GM12878 (cell line): ENCODE measurements at regions not wholly inside any gene's neighbourhood (a gene's known extent, or its start where the extent isn't known, plus 50 kb on each side); places are given as distances from the start of the nearest gene placed in this dataset.
"Not testable (repeated sequence)": the region's sequence is repeated elsewhere in the genome, so short reads cannot be mapped to it uniquely, and the experiment has no call there.

Experiments
- ATAC-seq: fragments of 200-7000 bp; cut with Tn5 transposase; 3 replicates; pipeline ENCODE4 v1.9.1; 2020; ENCODE audit warnings: mild to moderate bottlenecking, moderate library complexity
- BruUV-seq: library from RNA; stranded (reverse); fragments of 400-500 nt; replicated peaks from 2 replicates; lab custom pipeline; 2021; lab: Mats Ljungman, UMichigan
- CTCF ChIA-PET: fragments of 300-600 bp; sonication (Branson Sonifier 250); formaldehyde crosslinking; extraction: SDS; loops from one replicate; lab custom pipeline; 2021; ENCODE audit warnings: inconsistent platforms; lab: Yijun Ruan, JAX
- POLR2A ChIA-PET: fragments of 350-600 bp; formaldehyde crosslinking; extraction: SDS; loops from one replicate; lab custom pipeline; 2021; ENCODE audit warnings: inconsistent platforms; lab: Charles Lee
- RAD21 ChIA-PET: fragments of 300-600 bp; sonication (Branson Sonifier 250); formaldehyde crosslinking; loops from one replicate; lab custom pipeline; 2023; ENCODE audit warnings: antibody characterized with exemption; ENCODE audit not compliant: unreplicated experiment; lab: Charles Lee
- SMC1A ChIA-PET: fragments of 300-600 bp; sonication (Branson Sonifier 250); formaldehyde crosslinking; loops from one replicate; lab custom pipeline; 2023; ENCODE audit not compliant: unreplicated experiment, uncharacterized antibody; lab: Charles Lee
- DNase-seq: peaks from one replicate; pipeline ENCODE4 v3.0.0-alpha.2; 2011; ENCODE audit warnings: low read depth, low spot score
- FAIRE-seq: peaks from 3 replicates; lab custom pipeline; 2011; peaks lifted over from hg19 to GRCh38; lab: Jason Lieb, UNC
- H2AFZ ChIP-seq: 2 replicates; pipeline ENCODE4 v1.6.0; 2011; ENCODE audit warnings: low read depth, low read length, control low read depth; ENCODE audit not compliant: control insufficient read depth
- H3K27ac ChIP-seq: 2 replicates; pipeline ENCODE4 v1.5.1; 2011; ENCODE audit warnings: control low read depth; ENCODE audit not compliant: control insufficient read depth, insufficient read depth
- H3K27me3 ChIP-seq, 2 experiments: replicated peaks in 1 of 2; 2 replicates each; pipeline versions ENCODE4 v1.6.0 to v1.6.1; 2011; ENCODE audit warnings: low read length in 1 of 2; ENCODE audit not compliant: control insufficient read depth in 2 of 2, insufficient read depth in 2 of 2
- H3K36me3 ChIP-seq, 2 experiments: 2 replicates each; pipeline ENCODE4 v1.5.1; 2011; ENCODE audit warnings: low read length in 1 of 2; ENCODE audit not compliant: control insufficient read depth in 2 of 2, insufficient read depth in 2 of 2
- H3K4me1 ChIP-seq: 2 replicates; pipeline ENCODE4 v1.6.1; 2011; ENCODE audit warnings: mild to moderate bottlenecking, low read length, moderate library complexity, mixed read lengths; ENCODE audit not compliant: control insufficient read depth, insufficient read depth
- H3K4me2 ChIP-seq: 2 replicates; pipeline ENCODE4 v1.6.0; 2011; ENCODE audit warnings: control low read depth; ENCODE audit not compliant: control insufficient read depth, insufficient read depth
- H3K4me3 ChIP-seq: fragments of 200-600 bp; sonication (generic); 2 replicates; pipeline ENCODE4 v1.5.1; 2016
- H3K79me2 ChIP-seq: 2 replicates; pipeline ENCODE4 v1.6.0; 2011; ENCODE audit warnings: low read length; ENCODE audit not compliant: control insufficient read depth, insufficient read depth
- H3K9ac ChIP-seq: 2 replicates; pipeline ENCODE4 v1.8.0; 2011; ENCODE audit warnings: low read length, control low read depth, mixed read lengths; ENCODE audit not compliant: control insufficient read depth, insufficient read depth
- H3K9me3 ChIP-seq: replicated peaks from 3 replicates; pipeline ENCODE4 v1.5.1; 2011; ENCODE audit warnings: mild to moderate bottlenecking, low read length; ENCODE audit not compliant: control insufficient read depth, insufficient read depth
- H4K20me1 ChIP-seq: 2 replicates; pipeline ENCODE4 v1.6.0; 2011; ENCODE audit not compliant: control insufficient read depth, insufficient read depth
- BRCA1 ChIP-seq: IDR thresholded peaks from 2 replicates; pipeline ENCODE4 v1.6.1; 2011; ENCODE audit warnings: low read depth, low read length, improper control_type of control experiment
- TCF3 ChIP-seq: IDR thresholded peaks from 2 replicates; pipeline ENCODE4 v1.6.1; 2012; ENCODE audit warnings: low read depth, mild to moderate bottlenecking, low read length, borderline replicate concordance; ENCODE audit not compliant: insufficient read depth
- ZNF207 ChIP-seq: fragments of 450-650 bp; IDR thresholded peaks from 2 replicates; pipeline ENCODE4 v1.6.1; 2014; ENCODE audit warnings: antibody characterized with exemption, mild to moderate bottlenecking, borderline replicate concordance
- ZNF24 ChIP-seq: fragments of 450-650 bp; IDR thresholded peaks from 2 replicates; pipeline ENCODE4 v1.6.1; 2017; ENCODE audit warnings: antibody characterized with exemption, mild to moderate bottlenecking
- WGBS: methylation state at CpG from one replicate; pipeline ENCODE4 v1.1.6; 2016; ENCODE audit warnings: low lambda C conversion rate; ENCODE audit not compliant: insufficient replicate concordance, insufficient coverage; ENCODE audit errors: missing lambda C conversion rate; 5-methylcytosine and 5-hydroxymethylcytosine counted together
- in situ Hi-C: fragments of 300-500 bp; cut with MboI; formaldehyde crosslinking; loops from 9 replicates; pipeline ENCODE4 v1.14.3; 2018; ENCODE audit warnings: mixed read lengths
- intact Hi-C: fragments of 100-400 bp; cut with micrococcal nuclease; formaldehyde crosslinking; loops from one replicate; pipeline ENCODE4 v1.14.2; 2022; ENCODE audit not compliant: unreplicated experiment
- TF ChIP-seq, protein P1 (sequence below): IDR thresholded peaks from 2 replicates; pipeline ENCODE4 v1.6.1; 2012; ENCODE audit warnings: mild to moderate bottlenecking, low read depth, low read length

- TF ChIP-seq, protein P1, sequence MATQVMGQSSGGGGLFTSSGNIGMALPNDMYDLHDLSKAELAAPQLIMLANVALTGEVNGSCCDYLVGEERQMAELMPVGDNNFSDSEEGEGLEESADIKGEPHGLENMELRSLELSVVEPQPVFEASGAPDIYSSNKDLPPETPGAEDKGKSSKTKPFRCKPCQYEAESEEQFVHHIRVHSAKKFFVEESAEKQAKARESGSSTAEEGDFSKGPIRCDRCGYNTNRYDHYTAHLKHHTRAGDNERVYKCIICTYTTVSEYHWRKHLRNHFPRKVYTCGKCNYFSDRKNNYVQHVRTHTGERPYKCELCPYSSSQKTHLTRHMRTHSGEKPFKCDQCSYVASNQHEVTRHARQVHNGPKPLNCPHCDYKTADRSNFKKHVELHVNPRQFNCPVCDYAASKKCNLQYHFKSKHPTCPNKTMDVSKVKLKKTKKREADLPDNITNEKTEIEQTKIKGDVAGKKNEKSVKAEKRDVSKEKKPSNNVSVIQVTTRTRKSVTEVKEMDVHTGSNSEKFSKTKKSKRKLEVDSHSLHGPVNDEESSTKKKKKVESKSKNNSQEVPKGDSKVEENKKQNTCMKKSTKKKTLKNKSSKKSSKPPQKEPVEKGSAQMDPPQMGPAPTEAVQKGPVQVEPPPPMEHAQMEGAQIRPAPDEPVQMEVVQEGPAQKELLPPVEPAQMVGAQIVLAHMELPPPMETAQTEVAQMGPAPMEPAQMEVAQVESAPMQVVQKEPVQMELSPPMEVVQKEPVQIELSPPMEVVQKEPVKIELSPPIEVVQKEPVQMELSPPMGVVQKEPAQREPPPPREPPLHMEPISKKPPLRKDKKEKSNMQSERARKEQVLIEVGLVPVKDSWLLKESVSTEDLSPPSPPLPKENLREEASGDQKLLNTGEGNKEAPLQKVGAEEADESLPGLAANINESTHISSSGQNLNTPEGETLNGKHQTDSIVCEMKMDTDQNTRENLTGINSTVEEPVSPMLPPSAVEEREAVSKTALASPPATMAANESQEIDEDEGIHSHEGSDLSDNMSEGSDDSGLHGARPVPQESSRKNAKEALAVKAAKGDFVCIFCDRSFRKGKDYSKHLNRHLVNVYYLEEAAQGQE = no peak
- TF ChIP-seq TCF3 = no peak
- no peak for TF ChIP-seq BRCA1
- no peak for TF ChIP-seq ZNF207
- no peak for TF ChIP-seq ZNF24
Observed at GRCh38 chr2:47626664-47627063, 55.9 kb upstream of the KCNK12 start (continued).

DNA sequence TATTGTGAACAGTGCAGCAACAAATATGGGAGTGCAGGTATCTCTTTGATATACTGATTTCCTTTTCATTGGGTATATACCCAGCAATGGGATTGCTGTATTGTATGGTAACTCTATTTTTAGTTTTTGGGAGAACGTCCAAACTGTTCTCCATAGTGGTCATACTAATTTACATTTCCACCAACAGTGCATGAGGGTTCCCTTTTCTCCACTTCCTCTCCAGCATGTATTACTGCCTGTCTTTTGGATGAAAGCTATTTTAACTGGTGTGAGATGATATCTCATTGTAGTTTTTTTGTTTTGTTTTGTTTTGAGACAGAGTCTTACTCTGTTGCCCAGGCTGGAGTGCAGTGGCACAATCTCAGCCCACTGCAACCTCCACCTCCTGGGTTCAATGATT is 52.4 kb upstream of the KCNK12 start:
- H3K9ac ChIP-seq, ATAC-seq, FAIRE-seq, H3K27ac ChIP-seq, intact Hi-C loops, CTCF ChIA-PET, H4K20me1 ChIP-seq, H3K4me2 ChIP-seq, in situ Hi-C loops, RAD21 ChIA-PET, DNase-seq, H2AFZ ChIP-seq, H3K27me3 ChIP-seq, H3K79me2 ChIP-seq, SMC1A ChIA-PET, H3K9me3 ChIP-seq, H3K4me1 ChIP-seq, H3K4me3 ChIP-seq, POLR2A ChIA-PET, BruUV-seq, H3K36me3 ChIP-seq: not testable (repeated sequence)
- WGBS = 0% methylated on average over 1 of the region's 1 CpG
